MCF 10A (cell line): ENCODE measurements at regions not wholly inside any gene's neighbourhood (a gene's known extent, or its start where the extent isn't known, plus 50 kb on each side); places are given as distances from the start of the nearest gene placed in this dataset.

Source experiments
- BruUV-seq: library from RNA; stranded (reverse); fragments of 400-500 nt; replicated peaks from 2 replicates; lab custom pipeline; 2021; lab: Mats Ljungman, UMichigan
- CTCF ChIA-PET: fragments of 300-600 bp; sonication (Branson Sonifier 250); formaldehyde crosslinking; extraction: SDS; loops from one replicate; lab custom pipeline; 2021; ENCODE audit warnings: antibody characterized with exemption, inconsistent platforms; lab: Yijun Ruan, JAX
- POLR2A ChIA-PET: fragments of 300-600, 350-650 bp; sonication (Branson Sonifier 250); formaldehyde crosslinking; extraction: SDS; loops from one replicate; lab custom pipeline; 2020; ENCODE audit warnings: antibody characterized with exemption, inconsistent platforms; lab: Yijun Ruan, JAX
- DNase-seq: peaks from one replicate; pipeline ENCODE4 v3.0.0-alpha.2; 2018; ENCODE audit not compliant: unreplicated experiment
- H3K27ac Mint-ChIP-seq: one replicate; pipeline ENCODE4 v1.8.0; 2022; ENCODE audit warnings: mild to moderate bottlenecking, low read depth, mixed read lengths; ENCODE audit not compliant: unreplicated experiment
- H3K27me3 Mint-ChIP-seq: one replicate; pipeline ENCODE4 v1.8.0; 2022; ENCODE audit warnings: mixed read lengths; ENCODE audit not compliant: insufficient read depth, unreplicated experiment
- H3K36me3 Mint-ChIP-seq: one replicate; pipeline ENCODE4 v1.8.0; 2022; ENCODE audit warnings: mild to moderate bottlenecking, moderate library complexity, mixed read lengths; ENCODE audit not compliant: insufficient read depth, unreplicated experiment
- H3K4me1 Mint-ChIP-seq: one replicate; pipeline ENCODE4 v1.8.0; 2022; ENCODE audit warnings: mixed read lengths; ENCODE audit not compliant: insufficient read depth, unreplicated experiment
- H3K4me3 Mint-ChIP-seq: one replicate; pipeline ENCODE4 v1.8.0; 2022; ENCODE audit warnings: mild to moderate bottlenecking, moderate library complexity, mixed read lengths; ENCODE audit not compliant: unreplicated experiment
- H3K9me3 Mint-ChIP-seq: one replicate; pipeline ENCODE4 v1.8.0; 2022; ENCODE audit warnings: mixed read lengths; ENCODE audit not compliant: unreplicated experiment
- intact Hi-C: fragments of 100-400 bp; cut with micrococcal nuclease; formaldehyde crosslinking; loops from 2 replicates; pipeline ENCODE4 v1.14.1; 2022
- TF ChIP-seq, protein P1 (sequence below): fragments of 200-600 bp; IDR thresholded peaks from one replicate; pipeline ENCODE4 v1.8.0; 2022; ENCODE audit warnings: antibody characterized with exemption, mild to moderate bottlenecking; ENCODE audit not compliant: unreplicated experiment

DNA sequence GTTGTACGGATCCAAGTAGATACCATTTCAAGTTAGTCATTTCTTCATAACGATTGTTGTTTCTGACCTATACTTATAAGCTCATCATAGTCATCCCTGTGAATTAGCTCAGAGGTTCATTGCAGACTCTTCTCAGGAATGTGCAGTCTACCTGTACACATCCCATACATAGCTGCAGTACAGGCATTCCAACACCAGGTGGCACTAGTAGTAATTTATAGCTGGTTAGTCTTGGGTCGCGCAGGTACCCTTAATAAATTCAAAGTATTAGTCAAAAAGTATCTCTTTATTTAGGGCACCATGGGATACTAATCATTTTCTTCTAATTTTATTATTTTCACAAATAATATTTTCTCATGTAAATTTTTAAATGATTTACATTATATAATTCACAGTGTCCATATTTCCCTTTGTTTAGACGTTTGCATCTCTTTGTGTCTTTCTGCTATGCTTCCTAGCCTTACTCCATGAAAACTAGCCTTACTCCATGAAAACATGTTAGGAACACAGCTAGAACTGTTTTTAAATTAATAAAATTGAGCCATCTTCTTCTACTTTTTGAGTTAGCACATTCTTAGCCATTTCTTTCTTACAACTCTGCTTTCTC is 128.6 kb upstream of the FAM83B start:
- TF ChIP-seq, protein P1, sequence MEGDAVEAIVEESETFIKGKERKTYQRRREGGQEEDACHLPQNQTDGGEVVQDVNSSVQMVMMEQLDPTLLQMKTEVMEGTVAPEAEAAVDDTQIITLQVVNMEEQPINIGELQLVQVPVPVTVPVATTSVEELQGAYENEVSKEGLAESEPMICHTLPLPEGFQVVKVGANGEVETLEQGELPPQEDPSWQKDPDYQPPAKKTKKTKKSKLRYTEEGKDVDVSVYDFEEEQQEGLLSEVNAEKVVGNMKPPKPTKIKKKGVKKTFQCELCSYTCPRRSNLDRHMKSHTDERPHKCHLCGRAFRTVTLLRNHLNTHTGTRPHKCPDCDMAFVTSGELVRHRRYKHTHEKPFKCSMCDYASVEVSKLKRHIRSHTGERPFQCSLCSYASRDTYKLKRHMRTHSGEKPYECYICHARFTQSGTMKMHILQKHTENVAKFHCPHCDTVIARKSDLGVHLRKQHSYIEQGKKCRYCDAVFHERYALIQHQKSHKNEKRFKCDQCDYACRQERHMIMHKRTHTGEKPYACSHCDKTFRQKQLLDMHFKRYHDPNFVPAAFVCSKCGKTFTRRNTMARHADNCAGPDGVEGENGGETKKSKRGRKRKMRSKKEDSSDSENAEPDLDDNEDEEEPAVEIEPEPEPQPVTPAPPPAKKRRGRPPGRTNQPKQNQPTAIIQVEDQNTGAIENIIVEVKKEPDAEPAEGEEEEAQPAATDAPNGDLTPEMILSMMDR: peak; percentile 77
- peak; percentile 80 for DNase-seq
- ChIA-PET POLR2A (interaction anchor here (0.7 to 4.4 kb wide), 8 partner anchors 127 to 351 kb away, joined by 3 to 32 read pairs (median 4); partner anchors contain the start of gene FAM83B), CTCF (interaction anchor here (0.5 to 4.4 kb wide), 64 partner anchors 8 to 889 kb away, joined by 3 to 30 read pairs (median 4); partner anchors contain the start of gene FAM83B)
- Mint-ChIP-seq H3K36me3 (no peaks in the 10 kb centered on the region), H3K9me3 (no peaks in the 10 kb centered on the region), H3K4me3 (no peak overlapping the region), H3K27me3 (no peaks in the 10 kb centered on the region), H3K4me1 (peaks cover 16% of the 10 kb centered on the region), H3K27ac (no peak overlapping the region)
- intact Hi-C loops: loop anchor here (1.0 to 5.0 kb wide), 4 partner anchors 129 to 731 kb away; no protein-coding TSS in a partner anchor
- BruUV-seq: no TSS peak

GRCh38 chr6:54718541-54719023 is 128.0 kb upstream of the FAM83B start:
- Mint-ChIP-seq H3K36me3 (no peaks in the 10 kb centered on the region), H3K27me3 (no peaks in the 10 kb centered on the region), H3K4me1 (peaks cover 16% of the 10 kb centered on the region), H3K4me3 (no peak overlapping the region), H3K27ac (no peak overlapping the region), H3K9me3 (no peaks in the 10 kb centered on the region)
- intact Hi-C loops: loop anchor here (1.0 to 5.0 kb wide), 4 partner anchors 129 to 732 kb away; no protein-coding TSS in a partner anchor
- TF ChIP-seq, protein P1: no peak
- ChIA-PET CTCF (interaction anchor here (0.6 to 4.4 kb wide), 47 partner anchors 8 to 890 kb away, joined by 3 to 30 read pairs (median 4); partner anchors contain the start of gene FAM83B), POLR2A (interaction anchor here (0.7 to 4.4 kb wide), 8 partner anchors 83 to 350 kb away, joined by 3 to 32 read pairs (median 3); partner anchors contain the start of gene FAM83B)
- DNase-seq: no peak
- no TSS peak for BruUV-seq

- Mint-ChIP-seq H3K4me3 (no peak overlapping the region), H3K27ac (no peak overlapping the region), H3K27me3 (no peaks in the 10 kb centered on the region), H3K9me3 (no peaks in the 10 kb centered on the region), H3K4me1 (peaks cover 16% of the 10 kb centered on the region), H3K36me3 (no peaks in the 10 kb centered on the region)
- ChIA-PET CTCF (interaction anchor here (0.6 to 4.4 kb wide), 28 partner anchors 11 to 733 kb away, joined by 3 to 30 read pairs (median 6); partner anchors contain the start of gene FAM83B), POLR2A (interaction anchor here (0.6 to 4.4 kb wide), 5 partner anchors 82 to 167 kb away, joined by 3 to 32 read pairs (median 3); partner anchors contain the start of gene FAM83B)
- TF ChIP-seq, protein P1: no peak
- intact Hi-C loops: loop anchor here (2.0 to 5.0 kb wide), 2 partner anchors 523 to 732 kb away; no protein-coding TSS in a partner anchor
- no TSS peak for BruUV-seq
- DNase-seq: no peak
These were observed 127.4 kb upstream of the FAM83B start for GRCh38 chr6:54719131-54719530.

GRCh38 chr6:54719633-54720032 is 126.9 kb upstream of the FAM83B start:
- TF ChIP-seq, protein P1: no peak
- Mint-ChIP-seq H3K27me3 (no peaks in the 10 kb centered on the region), H3K4me3 (no peak overlapping the region), H3K4me1 (peaks cover 16% of the 10 kb centered on the region), H3K36me3 (no peaks in the 10 kb centered on the region), H3K9me3 (no peaks in the 10 kb centered on the region), H3K27ac (no peak overlapping the region)
- intact Hi-C loops: loop anchor here (2.0 to 5.0 kb wide), 2 partner anchors 523 to 733 kb away; no protein-coding TSS in a partner anchor
- ChIA-PET CTCF (interaction anchor here (0.6 to 4.4 kb wide), 14 partner anchors 13 to 733 kb away, joined by 3 to 30 read pairs (median 6); no protein-coding TSS in a partner anchor), POLR2A (interaction anchor here (0.6 to 1.2 kb wide), 3 partner anchors 133 to 166 kb away, joined by 3 to 5 read pairs (median 3); no protein-coding TSS in a partner anchor)
- no peak for DNase-seq
- no TSS peak for BruUV-seq
